Thoracic aorta (tissue), 2 donors: ENCODE measurements at regions not wholly inside any gene's neighbourhood (a gene's known extent, or its start where the extent isn't known, plus 50 kb on each side); places are given as distances from the start of the nearest gene placed in this dataset.

ENCODE experiments used
- ATAC-seq: fragments of 150-250 bp; one replicate; pipeline ENCODE4 v1.8.0; 2017; ENCODE audit warnings: low read depth; ENCODE audit not compliant: insufficient number of reproducible peaks, low FRiP score
- DNase-seq: peaks from one replicate; pipeline ENCODE4 v3.0.0-alpha.2; 2020; ENCODE audit warnings: low spot score
- H3K27ac ChIP-seq, 2 donors: fragments of 200-600 bp; sonication (generic); 1 replicate in 1 of 2; 2 replicates in 1 of 2; pipeline ENCODE4 v1.5.1; 2016; ENCODE audit warnings: mild to moderate bottlenecking in 2 of 2, moderate library complexity in 2 of 2
- H3K27me3 ChIP-seq: fragments of 200-600 bp; sonication (generic); replicated peaks from 2 replicates; pipeline ENCODE4 v1.6.0; 2016; ENCODE audit warnings: mild to moderate bottlenecking; ENCODE audit not compliant: insufficient read depth
- H3K36me3 ChIP-seq: fragments of 200-600 bp; sonication (generic); one replicate; pipeline ENCODE4 v1.5.1; 2016
- H3K4me1 ChIP-seq, 2 donors: fragments of 200-600 bp; sonication (generic); 1 replicate in 1 of 2; 2 replicates in 1 of 2; pipeline versions ENCODE4 v1.5.1 to v1.6.0; 2016; ENCODE audit warnings: low read depth in 2 of 2, mild to moderate bottlenecking in 1 of 2; ENCODE audit not compliant: control insufficient read depth in 1 of 2
- H3K4me3 ChIP-seq: fragments of 200-600 bp; sonication (generic); 2 replicates; pipeline ENCODE4 v1.5.1; 2016; ENCODE audit warnings: mild to moderate bottlenecking
- H3K9me3 ChIP-seq: fragments of 200-600 bp; sonication (generic); 2 replicates; pipeline ENCODE4 v1.5.1; 2016
- CTCF ChIP-seq: fragments of 200-600 bp; sonication (generic); IDR thresholded peaks from one replicate; pipeline ENCODE4 v1.5.1; 2019; ENCODE audit warnings: antibody characterized with exemption

- ATAC-seq (no peak), DNase-seq (no peak)
- H3K4me3 ChIP-seq, result no peak overlapping the region
- H3K27ac ChIP-seq, result no peak overlapping the region
- no peaks in the 10 kb centered on the region for H3K27me3 ChIP-seq
- no peaks in the 10 kb centered on the region for H3K4me1 ChIP-seq
- TF ChIP-seq CTCF, result no peak
- H3K36me3 ChIP-seq, result no peaks in the 10 kb centered on the region
- H3K9me3 ChIP-seq, result no peaks in the 10 kb centered on the region
Measured at GRCh38 chr10:128572696-128573095, 446.5 kb upstream of the MKI67 start.

DNA sequence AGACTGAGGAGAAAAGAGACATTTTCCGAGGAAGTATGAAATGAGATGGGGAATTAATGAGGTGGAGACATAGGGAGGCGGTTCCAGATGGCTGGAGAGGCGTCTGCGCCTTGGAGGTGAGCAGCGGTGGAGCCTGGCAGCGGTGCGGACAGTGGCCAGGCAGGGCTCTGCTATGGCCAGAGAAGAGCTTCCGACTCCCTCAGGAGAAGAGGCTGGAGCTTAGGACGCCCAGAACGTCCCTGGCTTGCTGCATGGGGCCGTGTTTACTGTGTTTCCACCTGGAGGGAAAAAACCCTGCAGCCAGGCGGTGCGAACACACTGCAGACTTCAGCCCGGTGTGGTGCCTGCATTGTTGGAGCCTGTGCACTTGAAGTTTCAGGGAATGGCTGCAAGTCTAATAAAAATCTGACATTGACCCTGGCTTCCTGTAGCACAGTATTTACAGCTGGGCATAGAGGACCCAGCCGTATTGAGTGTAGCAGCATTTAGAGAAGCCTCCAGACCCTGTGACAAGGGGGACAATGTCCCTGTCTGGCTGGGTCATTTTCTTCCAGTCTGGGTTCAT is 447.1 kb upstream of the MKI67 start:
- ATAC-seq, result no peak

DNA sequence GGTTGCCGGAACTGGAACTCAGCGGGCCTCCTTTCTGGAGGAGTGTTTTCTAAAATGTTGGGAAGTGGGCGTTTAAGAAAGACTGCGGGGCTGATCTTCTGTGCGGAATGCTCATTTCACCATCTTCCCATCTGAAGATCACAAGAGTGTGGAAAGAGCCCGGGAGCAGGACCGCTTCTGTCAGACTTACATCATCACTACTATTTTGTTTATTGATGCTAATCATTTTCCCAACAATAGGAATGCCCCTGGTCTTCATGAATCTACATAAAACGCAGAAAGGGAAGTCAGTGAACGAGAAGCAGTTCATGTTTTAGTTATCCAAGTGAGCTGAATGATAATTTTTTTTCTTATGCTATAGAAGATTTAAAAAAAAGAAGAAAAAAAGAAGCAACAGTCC is 447.8 kb upstream of the MKI67 start:
- no peaks in the 10 kb centered on the region for H3K36me3 ChIP-seq
- no peaks in the 10 kb centered on the region for H3K9me3 ChIP-seq
- ATAC-seq (no peak), DNase-seq (no peak)
- H3K4me1 ChIP-seq, result no peaks in the 10 kb centered on the region
- H3K27ac ChIP-seq, result no peak overlapping the region
- no peak overlapping the region for H3K4me3 ChIP-seq
- no peaks in the 10 kb centered on the region for H3K27me3 ChIP-seq
- no peak for TF ChIP-seq CTCF

More for the DNA sequence above, 447.1 kb upstream of the MKI67 start:
- H3K27ac ChIP-seq, result no peak overlapping the region
- H3K9me3 ChIP-seq, result no peaks in the 10 kb centered on the region
- H3K27me3 ChIP-seq, result no peaks in the 10 kb centered on the region
- no peaks in the 10 kb centered on the region for H3K36me3 ChIP-seq
- H3K4me3 ChIP-seq, result no peak overlapping the region
- DNase-seq, result no peak
- no peak for TF ChIP-seq CTCF
- H3K4me1 ChIP-seq, result no peaks in the 10 kb centered on the region

GRCh38 chr10:128574581-128575210 is 448.5 kb upstream of the MKI67 start:
- no peak for TF ChIP-seq CTCF
- ATAC-seq (no peak), DNase-seq (no peak)
- Histone ChIP-seq H3K27me3 (no peaks in the 10 kb centered on the region), H3K27ac (no peak overlapping the region), H3K36me3 (no peaks in the 10 kb centered on the region), H3K4me3 (no peak overlapping the region), H3K9me3 (no peaks in the 10 kb centered on the region), H3K4me1 (no peaks in the 10 kb centered on the region)

DNA sequence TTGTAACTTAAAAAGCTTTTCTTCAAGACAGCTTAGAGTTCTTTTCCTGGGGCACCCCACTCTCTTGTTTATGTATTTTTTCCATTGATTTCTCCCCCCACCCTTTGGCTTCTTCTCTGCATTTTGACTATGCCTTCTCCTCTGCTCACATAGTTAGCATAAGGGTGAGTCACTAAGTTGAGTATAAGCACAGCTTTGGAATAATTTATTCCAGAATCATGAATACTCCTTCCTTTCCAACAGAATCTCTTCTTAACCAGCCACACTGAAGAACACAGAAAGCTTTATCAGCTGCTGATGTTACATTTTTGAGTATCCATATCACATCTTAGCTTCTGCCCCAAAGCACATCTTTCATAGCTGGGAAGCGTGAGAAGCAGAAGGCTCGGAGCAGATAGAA is 449.5 kb upstream of the MKI67 start:
- no peaks in the 10 kb centered on the region for H3K9me3 ChIP-seq
- H3K27me3 ChIP-seq, result no peaks in the 10 kb centered on the region
- H3K36me3 ChIP-seq, result no peaks in the 10 kb centered on the region
- no peak overlapping the region for H3K4me3 ChIP-seq
- no peak for DNase-seq
- no peak for ATAC-seq
- no peak for TF ChIP-seq CTCF
- H3K27ac ChIP-seq, result no peak overlapping the region
- H3K4me1 ChIP-seq, result no peaks in the 10 kb centered on the region
